Upper lobe of left lung (tissue), 6 donors: ENCODE measurements at regions not wholly inside any gene's neighbourhood (a gene's known extent, or its start where the extent isn't known, plus 50 kb on each side); places are given as distances from the start of the nearest gene placed in this dataset.

Experiments used
- ATAC-seq, 2 donors: fragments of 200-7000 bp; cut with Tn5 transposase; one replicate each; pipeline ENCODE4 v1.9.1; 2022; ENCODE audit warnings: mild to moderate bottlenecking in 2 of 2, moderate library complexity in 2 of 2; ENCODE audit not compliant: low FRiP score in 2 of 2
- DNase-seq, 2 donors: peaks; one replicate each; pipeline ENCODE4 v3.0.0-alpha.2; 2019 to 2020
- H3K27ac ChIP-seq, 4 donors: fragments of 200-600 bp; sonication (generic); one replicate each; pipeline ENCODE4 v1.5.1; 2016 to 2019
- H3K27me3 ChIP-seq, 4 donors: fragments of 200-600 bp; sonication (generic); one replicate each; pipeline ENCODE4 v1.5.1; 2017 to 2019
- H3K36me3 ChIP-seq, 4 donors: fragments of 200-600 bp; sonication (generic); one replicate each; pipeline ENCODE4 v1.5.1; 2016 to 2019
- H3K4me1 ChIP-seq, 4 donors: fragments of 200-600 bp; sonication (generic); one replicate each; pipeline ENCODE4 v1.5.1; 2018 to 2019
- H3K4me3 ChIP-seq, 4 donors: fragments of 200-600 bp; sonication (generic); one replicate each; pipeline ENCODE4 v1.5.1; 2017 to 2019; ENCODE audit warnings: mild to moderate bottlenecking in 2 of 4, moderate library complexity in 1 of 4
- H3K9me3 ChIP-seq, 4 donors: fragments of 200-600 bp; sonication (generic); one replicate each; pipeline ENCODE4 v1.5.1; 2018 to 2019
- EP300 ChIP-seq, 4 donors: sonication (generic); formaldehyde crosslinking; IDR thresholded peaks; one replicate each; pipeline ENCODE4 v1.5.1; 2017; ENCODE audit warnings: antibody characterized with exemption in 4 of 4, control low read depth in 2 of 4
- POLR2A ChIP-seq, 4 donors: fragments of 450-650 bp; IDR thresholded peaks; one replicate each; pipeline ENCODE4 v1.5.1; 2016 to 2017; ENCODE audit warnings: antibody characterized with exemption in 4 of 4, mild to moderate bottlenecking in 2 of 4
- POLR2AphosphoS5 ChIP-seq, 2 donors: sonication (generic); formaldehyde crosslinking; IDR thresholded peaks; one replicate each; pipeline ENCODE4 v1.5.1; 2017; ENCODE audit warnings: antibody characterized with exemption in 2 of 2
- WGBS, 2 donors: methylation state at CpG; one replicate each; pipeline ENCODE4 v1.1.5; 2017 to 2018; 5-methylcytosine and 5-hydroxymethylcytosine counted together
- TF ChIP-seq, protein P1 (sequence below), 6 experiments: fragments of 450-650 bp in 4 of 6; fragments of 200-600 bp in 2 of 6; sonication (generic) in 2 of 6; IDR thresholded peaks; one replicate each; pipeline ENCODE4 v1.5.1; 2016 to 2019; ENCODE audit warnings: antibody characterized with exemption in 6 of 6
- donor health status: DM: no; HTN: no; CAD: no; lungs with moderate emphysema.
- donor health status: DM: no; HTN: yes; CAD: no; lungs with severe emphysema.

- Histone ChIP-seq H3K4me1 (no peaks in the 10 kb centered on the region), H3K27ac (no peak overlapping the region), H3K9me3 (no peaks in the 10 kb centered on the region), H3K4me3 (no peak overlapping the region), H3K27me3 (no peaks in the 10 kb centered on the region), H3K36me3 (no peaks in the 10 kb centered on the region)
- TF ChIP-seq POLR2A (IDR thresholded peaks at IDR 0.05) (no peak), POLR2AphosphoS5 (IDR thresholded peaks at IDR 0.05) (no peak), EP300 (IDR thresholded peaks at IDR 0.05) (no peak)
- TF ChIP-seq, protein P1, sequence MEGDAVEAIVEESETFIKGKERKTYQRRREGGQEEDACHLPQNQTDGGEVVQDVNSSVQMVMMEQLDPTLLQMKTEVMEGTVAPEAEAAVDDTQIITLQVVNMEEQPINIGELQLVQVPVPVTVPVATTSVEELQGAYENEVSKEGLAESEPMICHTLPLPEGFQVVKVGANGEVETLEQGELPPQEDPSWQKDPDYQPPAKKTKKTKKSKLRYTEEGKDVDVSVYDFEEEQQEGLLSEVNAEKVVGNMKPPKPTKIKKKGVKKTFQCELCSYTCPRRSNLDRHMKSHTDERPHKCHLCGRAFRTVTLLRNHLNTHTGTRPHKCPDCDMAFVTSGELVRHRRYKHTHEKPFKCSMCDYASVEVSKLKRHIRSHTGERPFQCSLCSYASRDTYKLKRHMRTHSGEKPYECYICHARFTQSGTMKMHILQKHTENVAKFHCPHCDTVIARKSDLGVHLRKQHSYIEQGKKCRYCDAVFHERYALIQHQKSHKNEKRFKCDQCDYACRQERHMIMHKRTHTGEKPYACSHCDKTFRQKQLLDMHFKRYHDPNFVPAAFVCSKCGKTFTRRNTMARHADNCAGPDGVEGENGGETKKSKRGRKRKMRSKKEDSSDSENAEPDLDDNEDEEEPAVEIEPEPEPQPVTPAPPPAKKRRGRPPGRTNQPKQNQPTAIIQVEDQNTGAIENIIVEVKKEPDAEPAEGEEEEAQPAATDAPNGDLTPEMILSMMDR (IDR thresholded peaks at IDR 0.05) = no peak
- WGBS, 2 donors = 45 to 50% methylated on average over 7 of the region's 7 CpGs
- ATAC-seq (no peak), DNase-seq (no peak)
Measured at GRCh38 chr10:1928606-1929005, 191.3 kb upstream of the ADARB2 start.

DNA sequence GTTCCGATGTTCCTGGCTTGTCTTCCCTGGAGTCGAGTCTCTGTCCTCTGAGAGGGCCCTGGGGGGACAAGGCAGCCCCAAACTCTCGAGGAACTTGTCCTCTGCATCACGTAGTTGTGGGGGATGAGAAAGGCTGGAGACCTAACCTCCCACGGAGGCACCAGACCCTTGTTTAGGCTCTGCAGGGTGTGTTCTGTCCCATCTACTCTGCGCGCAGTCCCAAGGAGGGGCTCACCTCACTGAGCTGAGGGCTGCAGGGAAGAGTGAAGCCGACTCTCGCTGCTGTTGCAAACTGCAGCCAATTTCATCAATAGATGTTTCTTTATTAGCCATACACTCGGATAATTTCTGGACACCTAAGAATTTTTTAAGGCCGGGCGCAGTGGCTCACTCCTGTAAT is 186.7 kb upstream of the ADARB2 start:
- 93 to 98% methylated on average over 8 to 12 of the region's 12 CpGs for WGBS, 2 donors
- Histone ChIP-seq H3K4me1 (no peaks in the 10 kb centered on the region), H3K36me3 (no peaks in the 10 kb centered on the region), H3K27me3 (no peaks in the 10 kb centered on the region), H3K4me3 (no peak overlapping the region), H3K9me3 (no peaks in the 10 kb centered on the region), H3K27ac (no peak overlapping the region)
- ATAC-seq (peak in 1 of 2 donors; percentile 53), DNase-seq (no peak)
- TF ChIP-seq POLR2A (IDR thresholded peaks at IDR 0.05) (no peak), EP300 (IDR thresholded peaks at IDR 0.05) (no peak), POLR2AphosphoS5 (IDR thresholded peaks at IDR 0.05) (no peak)
- TF ChIP-seq, protein P1 (IDR thresholded peaks at IDR 0.05) = no peak

DNA sequence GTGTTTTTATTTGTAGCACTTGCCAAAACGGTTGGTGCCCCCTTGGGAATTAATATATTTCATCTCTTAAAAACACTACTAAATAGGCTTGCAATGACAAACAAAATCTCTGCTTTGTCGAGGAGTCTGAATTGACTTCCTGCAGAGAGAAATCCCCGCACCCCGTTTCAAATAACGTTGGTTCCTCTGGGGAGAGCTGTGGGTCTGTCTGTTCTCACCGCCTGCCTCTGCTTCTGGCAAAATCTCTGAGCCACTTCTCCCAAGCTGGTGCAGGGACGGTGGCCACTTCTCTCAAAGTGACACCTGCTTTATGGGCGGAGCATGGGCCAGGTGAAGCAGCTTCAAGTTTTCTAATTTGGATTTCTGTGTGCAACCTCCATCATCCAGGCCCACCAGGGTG is 186.3 kb upstream of the ADARB2 start:
- Histone ChIP-seq H3K4me1 (no peaks in the 10 kb centered on the region), H3K4me3 (no peak overlapping the region), H3K9me3 (no peaks in the 10 kb centered on the region), H3K27ac (no peak overlapping the region), H3K36me3 (no peaks in the 10 kb centered on the region), H3K27me3 (no peaks in the 10 kb centered on the region)
- ATAC-seq = no peak
- TF ChIP-seq, protein P1 (IDR thresholded peaks at IDR 0.05) = no peak
- no peak for TF ChIP-seq EP300 (IDR thresholded peaks at IDR 0.05)
- TF ChIP-seq POLR2AphosphoS5 (IDR thresholded peaks at IDR 0.05) = no peak
- TF ChIP-seq POLR2A (IDR thresholded peaks at IDR 0.05) = no peak
- WGBS, 2 donors = 48 to 57% methylated on average over 7 to 8 of the region's 8 CpGs
- no peak for DNase-seq

GRCh38 chr10:1920941-1921340 is 183.6 kb upstream of the ADARB2 start:
- Histone ChIP-seq H3K27me3 (no peaks in the 10 kb centered on the region), H3K4me1 (no peaks in the 10 kb centered on the region), H3K9me3 (no peaks in the 10 kb centered on the region), H3K4me3 (no peak overlapping the region), H3K27ac (no peak overlapping the region), H3K36me3 (no peaks in the 10 kb centered on the region)
- 68 to 76% methylated on average over 4 of the region's 4 CpGs for WGBS, 2 donors
- ATAC-seq = no peak
- DNase-seq = no peak
- TF ChIP-seq POLR2AphosphoS5 (IDR thresholded peaks at IDR 0.05) = no peak
- no peak for TF ChIP-seq POLR2A (IDR thresholded peaks at IDR 0.05)
- TF ChIP-seq EP300 (IDR thresholded peaks at IDR 0.05) = no peak
- TF ChIP-seq, protein P1 (IDR thresholded peaks at IDR 0.05) = no peak

DNA sequence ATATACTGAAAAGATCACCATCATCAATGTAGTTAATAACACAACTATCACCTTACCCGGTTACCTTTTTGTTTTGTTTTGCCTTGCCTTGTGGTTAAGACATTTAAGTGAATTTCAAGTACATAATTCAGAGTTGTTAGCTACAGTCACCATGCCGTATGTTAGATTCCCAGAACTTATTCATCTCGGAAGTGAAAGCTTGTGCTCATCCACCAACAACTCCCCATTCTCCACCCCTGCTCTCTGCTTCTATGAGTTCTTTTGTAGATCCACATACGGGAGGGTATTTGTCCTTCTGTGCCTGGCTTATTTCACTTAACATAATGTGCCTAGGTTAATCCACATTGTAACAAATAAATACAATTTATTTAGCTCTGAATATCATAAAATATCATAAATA is 182.8 kb upstream of the ADARB2 start:
- DNase-seq (no peak), ATAC-seq (no peak)
- Histone ChIP-seq H3K9me3 (no peaks in the 10 kb centered on the region), H3K4me3 (no peak overlapping the region), H3K27me3 (no peaks in the 10 kb centered on the region), H3K36me3 (no peaks in the 10 kb centered on the region), H3K4me1 (no peaks in the 10 kb centered on the region), H3K27ac (no peak overlapping the region)
- TF ChIP-seq POLR2A (IDR thresholded peaks at IDR 0.05) = no peak
- TF ChIP-seq EP300 (IDR thresholded peaks at IDR 0.05) = no peak
- TF ChIP-seq, protein P1 (IDR thresholded peaks at IDR 0.05) = no peak
- no peak for TF ChIP-seq POLR2AphosphoS5 (IDR thresholded peaks at IDR 0.05)
- 54 to 74% methylated on average over 4 of the region's 4 CpGs for WGBS, 2 donors
